ENCODE measurements at regions not wholly inside any gene's neighbourhood (a gene's known extent, or its start where the extent isn't known, plus 50 kb on each side); places are given as distances from the start of the nearest gene placed in this dataset.
"Not testable (repeated sequence)": the region's sequence is repeated elsewhere in the genome, so short reads cannot be mapped to it uniquely, and the experiment has no call there.

- Histone ChIP-seq H3K27ac (ENCODE audit: low read depth in 2 of 2, low read length in 2 of 2) (no peak overlapping the region), H3K9ac (ENCODE audit: low read depth in 1 of 2, low read length in 2 of 2) (no peak overlapping the region), H3K4me3 (ENCODE audit: low read length in 2 of 2) (no peak overlapping the region), H3K9me3 (ENCODE audit: control insufficient read depth in 2 of 2, low read length in 2 of 2) (no peaks in the 10 kb centered on the region), H3K27me3 (ENCODE audit: control insufficient read depth in 2 of 2, insufficient read depth in 2 of 2, low read length in 2 of 2) (peaks cover 3 to 13% of the 10 kb centered on the region in 2 donors), H3K4me1 (ENCODE audit: control insufficient read depth in 2 of 2, insufficient read depth in 2 of 2, low read length in 2 of 2) (no peaks in the 10 kb centered on the region), H3K36me3 (ENCODE audit: control insufficient read depth in 2 of 2, insufficient read depth in 2 of 2, low read length in 2 of 2) (no peaks in the 10 kb centered on the region)
Measured at GRCh38 chr16:22635357-22635761, 124.7 kb downstream of the NPIPB5 start.

GRCh38 chr16:22635801-22636200 is 125.1 kb downstream of the NPIPB5 start:
- Histone ChIP-seq H3K4me3 (ENCODE audit: low read length in 2 of 2) (no peak overlapping the region), H3K36me3 (ENCODE audit: control insufficient read depth in 2 of 2, insufficient read depth in 2 of 2, low read length in 2 of 2) (no peaks in the 10 kb centered on the region), H3K9ac (ENCODE audit: low read depth in 1 of 2, low read length in 2 of 2) (no peak overlapping the region), H3K4me1 (ENCODE audit: control insufficient read depth in 2 of 2, insufficient read depth in 2 of 2, low read length in 2 of 2) (no peaks in the 10 kb centered on the region), H3K9me3 (ENCODE audit: control insufficient read depth in 2 of 2, low read length in 2 of 2) (no peaks in the 10 kb centered on the region), H3K27me3 (ENCODE audit: control insufficient read depth in 2 of 2, insufficient read depth in 2 of 2, low read length in 2 of 2) (peaks cover 3 to 13% of the 10 kb centered on the region in 2 donors), H3K27ac (ENCODE audit: low read depth in 2 of 2, low read length in 2 of 2) (no peak overlapping the region)

DNA sequence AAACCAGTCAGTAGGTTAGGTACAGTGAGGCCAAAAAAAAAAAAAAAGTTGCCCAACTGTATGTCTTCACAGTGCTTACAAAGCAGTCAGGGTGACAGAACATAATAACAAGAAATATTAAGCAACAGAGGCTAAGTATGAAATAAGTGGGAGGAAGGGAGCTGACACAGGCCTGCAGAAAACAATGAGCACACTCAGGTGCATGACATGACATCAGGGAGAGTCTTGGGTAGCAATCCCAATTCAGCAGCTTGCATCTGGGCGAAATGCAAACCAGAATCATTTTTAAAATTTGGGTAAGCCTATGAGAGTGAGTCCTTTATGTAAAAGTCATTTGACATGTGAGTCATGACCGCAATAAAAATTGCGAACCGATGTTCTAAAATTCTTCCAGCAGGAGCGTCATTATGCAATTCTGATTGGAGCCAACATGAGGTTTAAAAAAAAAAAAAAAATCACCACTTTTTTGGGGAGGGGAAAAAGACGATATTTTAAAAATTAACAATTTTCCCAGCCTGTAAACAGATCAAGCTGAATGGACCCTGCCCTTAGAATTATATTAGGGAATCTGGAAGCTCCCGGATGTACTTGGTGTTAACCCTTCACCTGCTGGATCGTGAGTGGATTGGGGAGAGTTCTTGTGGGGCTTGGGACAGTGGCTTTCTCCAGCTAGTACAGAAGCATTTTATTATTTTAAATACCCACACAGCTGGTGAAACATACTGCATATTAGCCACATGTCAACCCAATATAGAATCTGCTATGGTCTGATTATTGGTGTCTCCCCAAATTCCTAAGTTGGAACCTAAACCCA is 127.9 kb downstream of the NPIPB5 start:
- H3K4me3 ChIP-seq (ENCODE audit: low read length in 2 of 2), result no peak overlapping the region
- no peaks in the 10 kb centered on the region for H3K9me3 ChIP-seq (ENCODE audit: control insufficient read depth in 2 of 2, low read length in 2 of 2)
- H3K36me3 ChIP-seq (ENCODE audit: control insufficient read depth in 2 of 2, insufficient read depth in 2 of 2, low read length in 2 of 2), result no peaks in the 10 kb centered on the region
- H3K27me3 ChIP-seq (ENCODE audit: control insufficient read depth in 2 of 2, insufficient read depth in 2 of 2, low read length in 2 of 2), result peaks cover 3 to 7% of the 10 kb centered on the region in 2 donors
- H3K27ac ChIP-seq (ENCODE audit: low read depth in 2 of 2, low read length in 2 of 2), result no peak overlapping the region
- no peak overlapping the region for H3K9ac ChIP-seq (ENCODE audit: low read depth in 1 of 2, low read length in 2 of 2)
- no peaks in the 10 kb centered on the region for H3K4me1 ChIP-seq (ENCODE audit: control insufficient read depth in 2 of 2, insufficient read depth in 2 of 2, low read length in 2 of 2)

GRCh38 chr16:22641131-22641628 is 130.5 kb downstream of the NPIPB5 start:
- Histone ChIP-seq H3K4me1 (ENCODE audit: control insufficient read depth in 2 of 2, insufficient read depth in 2 of 2, low read length in 2 of 2) (no peaks in the 10 kb centered on the region), H3K36me3 (ENCODE audit: control insufficient read depth in 2 of 2, insufficient read depth in 2 of 2, low read length in 2 of 2) (no peaks in the 10 kb centered on the region), H3K27me3 (ENCODE audit: control insufficient read depth in 2 of 2, insufficient read depth in 2 of 2, low read length in 2 of 2) (peaks cover 5 to 6% of the 10 kb centered on the region in 2 donors), H3K4me3 (ENCODE audit: low read length in 2 of 2) (no peak overlapping the region), H3K9ac (ENCODE audit: low read depth in 1 of 2, low read length in 2 of 2) (no peak overlapping the region), H3K27ac (ENCODE audit: low read depth in 2 of 2, low read length in 2 of 2) (no peak overlapping the region), H3K9me3 (ENCODE audit: control insufficient read depth in 2 of 2, low read length in 2 of 2) (no peaks in the 10 kb centered on the region)

- Histone ChIP-seq H3K27ac (ENCODE audit: low read depth in 2 of 2, low read length in 2 of 2) (no peak overlapping the region), H3K9me3 (ENCODE audit: control insufficient read depth in 2 of 2, low read length in 2 of 2) (no peaks in the 10 kb centered on the region), H3K36me3 (ENCODE audit: control insufficient read depth in 2 of 2, insufficient read depth in 2 of 2, low read length in 2 of 2) (no peaks in the 10 kb centered on the region), H3K27me3 (ENCODE audit: control insufficient read depth in 2 of 2, insufficient read depth in 2 of 2, low read length in 2 of 2) (peaks cover 5 to 9% of the 10 kb centered on the region in 2 donors), H3K4me1 (ENCODE audit: control insufficient read depth in 2 of 2, insufficient read depth in 2 of 2, low read length in 2 of 2) (no peaks in the 10 kb centered on the region), H3K4me3 (ENCODE audit: low read length in 2 of 2) (no peak overlapping the region), H3K9ac (ENCODE audit: low read depth in 1 of 2, low read length in 2 of 2) (no peak overlapping the region)
Measured at GRCh38 chr16:22642416-22643088, 131.9 kb downstream of the NPIPB5 start.

GRCh38 chr16:22643203-22643602 is 132.5 kb downstream of the NPIPB5 start:
- peaks cover 8 to 12% of the 10 kb centered on the region in 2 donors for H3K27me3 ChIP-seq (ENCODE audit: control insufficient read depth in 2 of 2, insufficient read depth in 2 of 2, low read length in 2 of 2)
- not testable (repeated sequence) for H3K9me3 ChIP-seq (ENCODE audit: control insufficient read depth in 2 of 2, low read length in 2 of 2); H3K9ac ChIP-seq (ENCODE audit: low read depth in 1 of 2, low read length in 2 of 2); H3K4me3 ChIP-seq (ENCODE audit: low read length in 2 of 2); H3K36me3 ChIP-seq (ENCODE audit: control insufficient read depth in 2 of 2, insufficient read depth in 2 of 2, low read length in 2 of 2); H3K4me1 ChIP-seq (ENCODE audit: control insufficient read depth in 2 of 2, insufficient read depth in 2 of 2, low read length in 2 of 2); H3K27ac ChIP-seq (ENCODE audit: low read depth in 2 of 2, low read length in 2 of 2)

- Histone ChIP-seq H3K4me1 (ENCODE audit: control insufficient read depth in 2 of 2, insufficient read depth in 2 of 2, low read length in 2 of 2) (no peaks in the 10 kb centered on the region), H3K36me3 (ENCODE audit: control insufficient read depth in 2 of 2, insufficient read depth in 2 of 2, low read length in 2 of 2) (no peaks in the 10 kb centered on the region), H3K9ac (ENCODE audit: low read depth in 1 of 2, low read length in 2 of 2) (no peak overlapping the region), H3K27ac (ENCODE audit: low read depth in 2 of 2, low read length in 2 of 2) (no peak overlapping the region), H3K9me3 (ENCODE audit: control insufficient read depth in 2 of 2, low read length in 2 of 2) (no peaks in the 10 kb centered on the region), H3K27me3 (ENCODE audit: control insufficient read depth in 2 of 2, insufficient read depth in 2 of 2, low read length in 2 of 2) (peaks cover 8 to 13% of the 10 kb centered on the region in 2 donors), H3K4me3 (ENCODE audit: low read length in 2 of 2) (no peak overlapping the region)
Measured at GRCh38 chr16:22643886-22644285, 133.2 kb downstream of the NPIPB5 start.

DNA sequence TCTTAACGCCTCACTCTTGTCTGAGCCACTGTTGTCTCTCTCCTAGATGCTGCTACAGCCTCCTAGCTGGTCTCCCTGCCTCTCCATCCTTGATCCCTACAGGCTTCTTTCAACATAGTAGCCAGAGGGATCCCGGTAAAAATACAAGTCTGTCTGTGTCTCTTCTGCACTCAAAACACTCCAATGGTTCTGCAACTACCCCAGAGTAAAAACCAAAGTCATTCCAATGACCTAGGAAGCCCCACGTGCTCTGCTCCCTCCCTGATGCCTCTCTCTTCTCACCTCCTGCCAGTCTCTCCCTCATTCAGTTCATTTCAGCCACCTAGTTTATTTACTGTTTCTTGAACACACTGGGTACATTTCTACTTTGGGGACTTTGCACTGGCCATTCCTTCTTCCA is 135.2 kb downstream of the NPIPB5 start:
- no peak overlapping the region for H3K4me3 ChIP-seq (ENCODE audit: low read length in 2 of 2)
- no peaks in the 10 kb centered on the region for H3K4me1 ChIP-seq (ENCODE audit: control insufficient read depth in 2 of 2, insufficient read depth in 2 of 2, low read length in 2 of 2)
- H3K27me3 ChIP-seq (ENCODE audit: control insufficient read depth in 2 of 2, insufficient read depth in 2 of 2, low read length in 2 of 2), result peaks cover 8 to 19% of the 10 kb centered on the region in 2 donors
- H3K9me3 ChIP-seq (ENCODE audit: control insufficient read depth in 2 of 2, low read length in 2 of 2), result no peaks in the 10 kb centered on the region
- no peak overlapping the region for H3K27ac ChIP-seq (ENCODE audit: low read depth in 2 of 2, low read length in 2 of 2)
- no peaks in the 10 kb centered on the region for H3K36me3 ChIP-seq (ENCODE audit: control insufficient read depth in 2 of 2, insufficient read depth in 2 of 2, low read length in 2 of 2)
- no peak overlapping the region for H3K9ac ChIP-seq (ENCODE audit: low read depth in 1 of 2, low read length in 2 of 2)

DNA sequence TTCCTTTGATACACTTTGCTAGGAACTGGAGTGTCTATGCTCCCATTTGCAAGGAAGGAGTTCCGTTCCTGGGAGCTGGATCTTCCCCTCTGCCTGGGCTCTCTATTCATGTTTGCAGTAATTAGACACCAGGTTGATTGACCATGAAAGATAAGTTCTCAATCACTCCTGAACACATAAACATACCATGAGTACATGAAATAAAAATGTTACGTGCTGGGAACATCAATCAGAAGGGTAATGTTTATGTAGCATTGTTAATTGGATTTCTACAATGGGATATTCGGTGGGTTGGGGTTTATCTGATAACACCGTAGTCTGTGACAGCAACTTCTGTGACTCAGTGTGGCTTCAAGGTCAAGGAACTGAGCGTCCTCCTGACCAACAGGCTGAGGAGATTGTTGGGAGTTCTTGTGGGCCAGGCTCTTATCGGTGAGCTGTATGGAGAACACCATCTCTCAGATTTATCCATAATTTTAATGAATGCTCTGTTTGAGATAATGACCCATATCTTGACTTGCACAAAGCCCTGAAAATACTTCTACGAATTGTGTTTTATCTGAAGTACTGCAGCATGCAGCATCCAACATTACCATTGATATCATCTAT is 136.4 kb downstream of the NPIPB5 start:
- Histone ChIP-seq H3K4me1 (ENCODE audit: control insufficient read depth in 2 of 2, insufficient read depth in 2 of 2, low read length in 2 of 2) (no peaks in the 10 kb centered on the region), H3K27me3 (ENCODE audit: control insufficient read depth in 2 of 2, insufficient read depth in 2 of 2, low read length in 2 of 2) (peaks cover 8 to 19% of the 10 kb centered on the region in 2 donors), H3K4me3 (ENCODE audit: low read length in 2 of 2) (no peak overlapping the region), H3K27ac (ENCODE audit: low read depth in 2 of 2, low read length in 2 of 2) (no peak overlapping the region), H3K9ac (ENCODE audit: low read depth in 1 of 2, low read length in 2 of 2) (no peak overlapping the region), H3K9me3 (ENCODE audit: control insufficient read depth in 2 of 2, low read length in 2 of 2) (no peaks in the 10 kb centered on the region), H3K36me3 (ENCODE audit: control insufficient read depth in 2 of 2, insufficient read depth in 2 of 2, low read length in 2 of 2) (no peaks in the 10 kb centered on the region)

- Histone ChIP-seq H3K4me1 (ENCODE audit: control insufficient read depth in 2 of 2, insufficient read depth in 2 of 2, low read length in 2 of 2) (no peaks in the 10 kb centered on the region), H3K9ac (ENCODE audit: low read depth in 1 of 2, low read length in 2 of 2) (no peak overlapping the region), H3K27ac (ENCODE audit: low read depth in 2 of 2, low read length in 2 of 2) (no peak overlapping the region), H3K9me3 (ENCODE audit: control insufficient read depth in 2 of 2, low read length in 2 of 2) (no peaks in the 10 kb centered on the region), H3K4me3 (ENCODE audit: low read length in 2 of 2) (no peak overlapping the region), H3K36me3 (ENCODE audit: control insufficient read depth in 2 of 2, insufficient read depth in 2 of 2, low read length in 2 of 2) (no peaks in the 10 kb centered on the region), H3K27me3 (ENCODE audit: control insufficient read depth in 2 of 2, insufficient read depth in 2 of 2, low read length in 2 of 2) (peaks cover 8 to 19% of the 10 kb centered on the region in 2 donors)
Measured at GRCh38 chr16:22648141-22648540, 137.4 kb downstream of the NPIPB5 start.

All from mucosa of rectum (tissue), 2 donors.